GM12892 (cell line): ENCODE measurements at regions not wholly inside any gene's neighbourhood (a gene's known extent, or its start where the extent isn't known, plus 50 kb on each side); places are given as distances from the start of the nearest gene placed in this dataset.

Source experiments
- POLR2A ChIP-seq: IDR thresholded peaks from 2 replicates; pipeline ENCODE4 v1.6.1; 2011; ENCODE audit warnings: low read depth, low read length, control low read depth
- POLR2AphosphoS5 ChIP-seq: IDR thresholded peaks from 2 replicates; pipeline ENCODE4 v1.6.1; 2011; ENCODE audit warnings: low read depth, low read length, control low read depth
- TAF1 ChIP-seq: IDR thresholded peaks from 2 replicates; pipeline ENCODE4 v1.6.1; 2011; ENCODE audit warnings: low read depth, mild to moderate bottlenecking, control low read depth, low read length, borderline replicate concordance

DNA sequence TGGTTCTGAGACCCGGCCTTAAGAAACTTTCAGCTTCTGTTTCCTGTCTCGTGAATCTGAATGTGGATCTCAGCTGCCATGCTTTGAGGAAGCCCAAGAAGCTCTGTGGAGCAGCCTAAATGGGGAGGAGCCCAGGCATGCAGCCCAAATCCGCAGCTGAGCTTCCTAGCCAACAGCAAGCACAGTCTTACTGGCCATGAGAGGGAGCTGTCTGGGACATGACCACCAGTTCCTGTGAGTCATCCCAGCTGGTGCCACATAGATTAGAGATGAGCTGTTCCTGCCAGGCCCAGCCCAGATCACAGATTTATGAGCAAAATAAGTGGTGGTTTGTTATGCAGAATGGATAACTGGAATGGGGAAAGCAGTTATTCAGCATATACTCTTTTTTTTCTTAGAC lies 224.4 kb upstream of the APCDD1 start:
- TF ChIP-seq POLR2AphosphoS5 (no peak), POLR2A (no peak), TAF1 (no peak)
